ENCODE measurements at regions not wholly inside any gene's neighbourhood (a gene's known extent, or its start where the extent isn't known, plus 50 kb on each side); places are given as distances from the start of the nearest gene placed in this dataset.

GRCh38 chr4:179894066-179894778 is 2349.0 kb upstream of the TENM3 start:
- no peak for DNase-seq (ENCODE audit: low read depth in 3 of 3, low spot score in 1 of 3)

GRCh38 chr4:179919587-179919986 is 2323.6 kb upstream of the TENM3 start:
- no peak for DNase-seq (ENCODE audit: low read depth in 3 of 3, low spot score in 1 of 3)

- no peak for DNase-seq (ENCODE audit: low read depth in 3 of 3, low spot score in 1 of 3)
Measured at GRCh38 chr4:179927473-179927872, 2315.7 kb upstream of the TENM3 start.

GRCh38 chr4:179941911-179942310 is 2301.3 kb upstream of the TENM3 start:
- no peak for DNase-seq (ENCODE audit: low read depth in 3 of 3, low spot score in 1 of 3)

DNA sequence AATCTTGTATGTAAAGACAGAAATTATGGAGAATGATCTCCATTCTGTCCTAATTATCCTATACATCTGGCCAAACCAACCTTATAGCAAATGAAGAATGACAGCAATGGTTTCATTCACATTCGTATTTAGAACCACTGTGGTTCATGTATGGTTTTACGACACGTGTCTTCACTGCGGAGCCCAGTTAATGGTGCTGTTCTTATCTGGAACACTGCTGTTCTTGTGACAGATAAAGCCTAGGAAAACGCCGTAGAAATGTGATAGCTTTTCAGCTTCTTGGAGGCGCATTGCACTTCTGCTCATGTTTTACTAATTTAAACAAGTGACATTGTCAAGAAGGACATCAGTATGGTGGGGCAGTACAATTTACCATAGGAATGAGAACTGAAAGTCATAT is 2266.4 kb upstream of the TENM3 start:
- DNase-seq (ENCODE audit: low read depth in 3 of 3, low spot score in 1 of 3): no peak

GRCh38 chr4:179977378-179977777 is 2265.8 kb upstream of the TENM3 start:
- no peak for DNase-seq (ENCODE audit: low read depth in 3 of 3, low spot score in 1 of 3)

GRCh38 chr4:179981161-179981560 is 2262.0 kb upstream of the TENM3 start:
- no peak for DNase-seq (ENCODE audit: low read depth in 3 of 3, low spot score in 1 of 3)

- DNase-seq (ENCODE audit: low read depth in 3 of 3, low spot score in 1 of 3): no peak
Measured at GRCh38 chr4:179989975-179990374, 2253.2 kb upstream of the TENM3 start.

GRCh38 chr4:180009316-180009715 is 2233.9 kb upstream of the TENM3 start:
- no peak for DNase-seq (ENCODE audit: low read depth in 3 of 3, low spot score in 1 of 3)

- DNase-seq (ENCODE audit: low read depth in 3 of 3, low spot score in 1 of 3): no peak
Measured at GRCh38 chr4:180028682-180029081, 2214.5 kb upstream of the TENM3 start.

DNA sequence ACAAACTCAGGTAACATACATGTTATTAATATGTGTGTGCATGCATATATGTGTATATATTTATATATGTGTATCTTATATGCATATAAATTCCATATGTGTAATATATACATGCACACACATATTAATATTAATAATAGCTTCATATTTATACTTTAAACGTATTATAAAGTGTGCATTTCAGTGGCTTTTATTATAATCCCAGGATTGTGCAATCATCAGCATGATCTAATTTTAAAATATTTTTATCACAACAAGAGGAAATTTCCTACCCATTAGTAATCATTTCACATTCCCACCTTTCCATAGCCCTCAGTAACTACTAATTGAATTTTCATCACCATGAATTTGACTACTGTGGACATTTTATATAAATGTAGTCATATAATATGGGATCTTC is 2211.9 kb upstream of the TENM3 start:
- no peak for DNase-seq (ENCODE audit: low read depth in 3 of 3, low spot score in 1 of 3)

- no peak for DNase-seq (ENCODE audit: low read depth in 3 of 3, low spot score in 1 of 3)
Measured at GRCh38 chr4:180041576-180041975, 2201.6 kb upstream of the TENM3 start.

GRCh38 chr4:180052629-180053028 is 2190.6 kb upstream of the TENM3 start:
- no peak for DNase-seq (ENCODE audit: low read depth in 3 of 3, low spot score in 1 of 3)

- DNase-seq (ENCODE audit: low read depth in 3 of 3, low spot score in 1 of 3): no peak
Measured at GRCh38 chr4:180054291-180054690, 2188.9 kb upstream of the TENM3 start.

DNA sequence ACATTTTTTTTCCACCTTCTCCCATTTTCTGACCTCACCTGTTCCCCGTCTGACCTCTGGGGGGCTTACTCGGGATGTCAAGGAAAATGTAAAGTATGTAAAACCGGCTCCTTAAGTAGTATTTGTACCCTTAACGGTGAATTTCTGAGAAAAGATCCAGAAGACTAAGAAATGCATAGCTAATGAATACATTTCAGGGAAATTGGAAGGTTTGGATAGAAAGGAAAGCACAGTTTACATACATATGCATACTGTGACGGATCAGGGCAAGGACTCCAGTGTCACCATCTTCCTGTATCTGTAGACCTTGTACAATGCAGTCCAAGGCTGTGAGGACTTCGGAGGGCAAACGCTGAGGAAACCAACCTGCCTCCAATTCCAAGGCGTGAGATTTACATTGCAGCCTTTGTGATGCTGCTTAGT is 2185.9 kb upstream of the TENM3 start:
- no peak for DNase-seq (ENCODE audit: low read depth in 3 of 3, low spot score in 1 of 3)

GRCh38 chr4:180057891-180058671 is 2185.1 kb upstream of the TENM3 start:
- no peak for DNase-seq (ENCODE audit: low read depth in 3 of 3, low spot score in 1 of 3)

DNA sequence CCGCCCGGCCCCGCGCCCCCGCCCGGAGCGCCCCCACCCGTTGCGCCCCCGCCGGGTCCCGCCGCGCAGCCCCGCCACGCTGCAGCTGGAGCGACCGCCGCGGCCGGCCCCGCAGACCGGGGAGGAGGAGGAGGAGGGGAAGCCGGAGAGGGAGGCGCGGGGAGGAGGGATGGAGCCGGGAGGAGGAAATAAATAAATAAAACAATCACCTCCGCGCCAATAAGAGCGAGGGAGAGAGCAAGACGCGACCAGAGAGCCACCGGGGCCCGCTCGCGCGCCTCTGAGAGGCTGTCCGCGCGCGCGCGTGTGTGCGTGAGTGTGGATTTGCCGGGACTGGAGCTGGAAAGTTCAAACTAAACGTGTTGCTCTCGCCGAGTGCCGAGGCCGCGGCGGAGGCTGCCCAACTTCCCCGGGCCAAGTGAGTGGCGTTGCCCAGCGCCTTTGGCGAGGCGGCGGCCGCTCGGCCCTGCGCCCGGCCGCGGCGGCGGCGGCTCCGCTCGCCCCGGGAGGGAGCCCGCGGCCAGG is 2184.4 kb upstream of the TENM3 start:
- no peak for DNase-seq (ENCODE audit: low read depth in 3 of 3, low spot score in 1 of 3)

GRCh38 chr4:180059216-180059881 is 2183.9 kb upstream of the TENM3 start:
- no peak for DNase-seq (ENCODE audit: low read depth in 3 of 3, low spot score in 1 of 3)

DNA sequence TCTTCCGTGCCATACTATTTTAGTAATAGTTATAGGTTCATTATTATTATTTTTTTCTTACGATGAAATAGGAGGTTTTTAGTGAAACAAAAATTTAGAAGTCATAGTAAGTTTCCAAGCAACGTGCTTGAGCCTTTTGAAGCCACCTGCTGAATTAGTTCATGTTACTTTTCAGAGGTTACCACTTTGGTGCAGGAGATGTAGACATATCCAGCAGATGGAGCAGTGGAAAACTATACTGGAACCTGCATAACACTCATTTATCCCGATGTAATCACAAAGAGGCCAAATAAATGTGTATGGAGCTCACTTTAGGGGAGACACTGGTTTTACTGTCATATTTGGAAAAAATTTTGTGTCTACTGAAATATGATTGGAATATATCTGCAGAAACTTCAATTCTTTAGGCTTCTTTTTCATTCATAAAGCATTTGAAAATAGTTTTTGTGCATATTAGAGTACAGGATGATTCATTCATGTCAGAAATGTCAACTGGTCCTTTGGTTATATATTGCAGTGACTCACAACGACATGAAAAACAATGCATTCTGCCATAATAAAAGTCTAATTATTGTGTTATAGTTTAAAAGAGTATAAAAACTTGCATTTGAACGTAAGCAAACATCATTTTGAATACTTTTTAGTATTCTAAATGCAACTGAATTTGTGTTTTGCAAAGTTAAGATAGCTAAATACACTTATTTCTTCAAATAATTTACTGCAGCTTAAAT is 2182.9 kb upstream of the TENM3 start:
- DNase-seq (ENCODE audit: low read depth in 3 of 3, low spot score in 1 of 3): no peak

DNA sequence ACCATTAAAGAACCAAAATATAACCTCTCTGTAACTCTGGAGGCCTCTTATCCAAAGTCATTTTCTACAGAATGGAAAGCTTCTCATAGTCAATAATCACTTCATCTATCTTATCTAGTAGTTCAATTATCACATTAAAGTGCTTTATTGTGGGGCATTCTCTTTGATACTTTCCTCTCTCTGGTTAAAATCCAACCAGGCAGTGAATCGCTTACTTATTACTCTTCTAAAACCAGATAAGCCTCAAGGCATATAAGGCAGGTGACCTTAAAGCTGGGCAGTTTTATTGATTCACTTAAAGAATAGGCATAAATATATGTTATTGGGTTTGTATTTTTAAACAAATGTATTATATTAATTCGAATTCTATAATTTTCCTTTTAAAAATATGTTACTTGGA is 2162.1 kb upstream of the TENM3 start:
- no peak for DNase-seq (ENCODE audit: low read depth in 3 of 3, low spot score in 1 of 3)

DNA sequence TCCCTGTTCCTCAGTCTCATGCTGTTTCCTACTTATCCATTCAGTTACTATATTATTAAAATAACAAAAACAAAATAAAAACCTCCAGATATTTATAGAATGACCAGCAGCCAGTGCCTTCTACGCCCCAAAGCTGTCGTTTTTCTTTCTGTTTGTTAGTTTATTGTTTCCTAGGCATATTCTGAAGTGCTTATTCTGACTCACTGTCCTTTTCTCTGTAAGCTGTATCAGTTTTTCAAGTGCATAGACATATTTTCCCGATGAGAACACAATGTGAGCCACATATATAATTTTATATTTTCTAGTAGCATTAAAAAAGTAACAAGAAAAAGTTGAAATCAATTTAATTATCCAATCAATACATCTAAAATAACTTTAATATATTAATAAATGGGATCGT is 2158.6 kb upstream of the TENM3 start:
- DNase-seq (ENCODE audit: low read depth in 3 of 3, low spot score in 1 of 3): no peak
